Amniotic stem cell (primary cell): ENCODE measurements at regions not wholly inside any gene's neighbourhood (a gene's known extent, or its start where the extent isn't known, plus 50 kb on each side); places are given as distances from the start of the nearest gene placed in this dataset.

Experiments used
- DNase-seq: peaks from one replicate; lab custom pipeline; 2025; lab: John Stamatoyannopoulos, UW

DNA sequence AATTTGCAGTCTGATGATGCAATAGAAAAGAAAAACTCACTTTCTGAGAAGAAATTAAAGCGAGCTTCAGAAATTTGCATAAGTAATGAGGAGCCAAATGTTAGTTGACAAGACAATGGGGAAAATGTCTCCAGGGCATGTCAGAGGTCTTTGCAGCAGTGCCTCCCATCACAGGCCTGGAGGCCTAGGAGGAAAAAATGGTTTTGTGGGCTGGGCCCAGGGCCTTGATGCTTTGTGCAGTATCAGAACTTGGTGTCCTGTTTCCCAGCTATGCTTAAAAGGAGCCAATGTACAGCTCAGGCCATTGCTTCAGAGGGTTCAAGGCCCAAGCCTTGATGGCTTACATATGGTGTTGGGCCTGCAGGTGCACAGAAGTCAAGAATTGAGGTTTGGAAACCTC, 298.4 kb downstream of the SMARCA2 start:
- no peak for DNase-seq

DNA sequence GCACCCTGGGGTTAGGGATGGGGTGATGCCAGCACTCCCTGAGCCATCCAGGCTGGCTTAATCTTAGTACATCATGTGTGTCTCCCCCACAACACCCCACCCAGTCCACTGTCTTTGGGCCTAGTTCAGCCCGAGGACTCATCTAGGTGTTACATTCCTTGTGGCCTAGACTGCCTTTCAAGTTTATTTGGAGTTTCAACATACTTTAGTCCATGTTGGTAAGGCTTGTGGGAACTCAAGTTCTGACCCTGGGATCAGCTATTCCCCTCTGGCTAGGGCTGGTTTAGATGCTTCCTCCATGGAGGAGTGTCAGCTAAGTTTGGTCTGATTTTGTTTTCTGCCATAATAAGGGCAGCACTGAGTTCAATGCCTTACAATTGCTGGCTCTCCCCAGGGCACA, 302.4 kb downstream of the SMARCA2 start:
- DNase-seq, result no peak

GRCh38 chr9:2319421-2319820, 302.2 kb upstream of the VLDLR start:
- DNase-seq, result no peak

DNA sequence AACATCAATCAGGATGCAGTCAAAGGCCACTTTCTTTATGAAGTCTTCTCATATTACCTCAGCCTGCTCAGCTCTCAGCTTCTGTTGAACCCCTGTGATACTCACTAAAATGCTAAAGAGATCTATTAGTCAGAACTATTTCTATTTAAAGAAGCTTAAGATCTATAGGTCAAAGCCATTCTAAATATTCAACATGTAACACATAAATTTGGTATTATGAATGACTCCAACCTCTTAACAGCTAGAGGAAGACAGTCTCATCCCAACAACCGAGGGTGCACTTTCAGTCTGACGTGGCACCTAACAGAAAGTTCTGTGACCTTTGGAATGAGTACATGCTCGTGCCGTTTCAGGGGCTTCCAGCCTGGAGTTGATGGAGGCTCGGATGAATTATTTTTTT, 301.5 kb upstream of the VLDLR start:
- no peak for DNase-seq

DNA sequence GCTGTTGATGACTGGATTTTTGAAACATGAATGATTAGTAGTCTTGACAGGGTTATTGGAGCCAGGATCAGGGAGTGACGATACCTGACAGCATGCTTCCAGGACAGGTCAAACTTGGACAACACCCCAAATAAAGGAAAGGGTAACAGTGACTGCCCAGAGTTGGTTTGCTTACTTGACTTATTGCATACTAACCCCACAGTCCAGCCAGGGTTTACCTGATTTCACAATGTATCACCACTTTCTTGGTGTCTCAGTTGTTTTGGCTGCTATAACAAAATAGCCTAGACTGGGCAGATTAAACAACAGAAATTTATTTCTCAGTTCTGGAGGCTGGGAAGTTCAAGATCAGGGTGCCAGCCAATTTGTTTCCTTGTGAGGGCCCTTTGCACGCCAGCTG, 301.0 kb upstream of the VLDLR start:
- no peak for DNase-seq

DNA sequence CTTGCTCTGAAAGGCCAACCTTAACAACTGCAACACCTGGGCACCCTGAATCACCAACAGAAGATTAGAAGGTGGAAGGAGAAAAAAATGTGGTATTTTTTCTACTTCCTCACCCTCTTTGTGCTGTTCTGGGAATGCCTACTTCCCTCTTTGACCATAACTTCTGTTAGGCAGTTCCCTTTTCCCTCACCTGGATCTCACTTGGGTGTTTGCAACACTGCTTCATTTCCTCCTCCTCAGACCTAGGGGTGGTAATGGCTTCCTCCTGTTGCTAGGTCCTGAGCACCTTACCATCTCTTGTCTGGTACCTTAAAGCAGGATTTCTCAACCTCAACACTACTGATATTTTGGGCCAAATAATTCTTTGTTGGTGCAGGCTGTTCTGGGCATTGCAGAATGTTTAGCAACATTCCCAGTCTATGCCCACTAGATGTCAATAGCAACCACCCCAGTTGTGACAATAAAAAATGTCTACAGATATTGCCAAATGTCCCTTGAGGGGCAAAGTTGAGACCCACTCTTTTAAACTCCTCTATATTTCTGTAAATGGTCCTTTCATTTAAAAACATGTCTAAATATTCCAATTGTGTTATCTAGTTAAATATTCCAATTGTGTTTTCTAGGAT, 300.0 kb upstream of the VLDLR start:
- DNase-seq, result no peak

GRCh38 chr9:2324742-2325141, 296.8 kb upstream of the VLDLR start:
- no peak for DNase-seq

- no peak for DNase-seq
Observed at GRCh38 chr9:2332663-2333062, 288.9 kb upstream of the VLDLR start.

- DNase-seq, result no peak
Observed at GRCh38 chr9:2335260-2335659, 286.3 kb upstream of the VLDLR start.

GRCh38 chr9:2336055-2336454, 285.5 kb upstream of the VLDLR start:
- DNase-seq, result no peak

DNA sequence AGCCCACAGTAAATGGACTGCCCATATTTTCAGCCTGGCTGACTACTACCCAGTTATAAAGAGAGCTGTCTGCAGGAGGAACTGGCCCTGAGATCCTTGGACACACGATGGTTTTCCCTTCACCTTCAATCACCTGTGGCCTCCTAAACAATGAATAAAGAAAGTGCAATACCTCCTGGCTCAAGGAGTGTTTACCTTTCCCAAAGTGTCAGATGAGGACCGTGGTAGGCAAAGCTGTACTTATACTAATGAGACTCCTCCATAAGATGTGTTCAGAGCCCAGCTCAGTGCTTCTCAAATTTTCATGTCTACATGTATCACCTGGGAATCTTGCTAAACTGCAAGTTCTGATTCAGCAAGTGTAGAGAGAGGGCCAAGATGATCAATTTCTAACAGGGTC, 284.5 kb upstream of the VLDLR start:
- DNase-seq, result no peak

- DNase-seq, result no peak
Observed at GRCh38 chr9:2337627-2338026, 284.0 kb upstream of the VLDLR start.

DNA sequence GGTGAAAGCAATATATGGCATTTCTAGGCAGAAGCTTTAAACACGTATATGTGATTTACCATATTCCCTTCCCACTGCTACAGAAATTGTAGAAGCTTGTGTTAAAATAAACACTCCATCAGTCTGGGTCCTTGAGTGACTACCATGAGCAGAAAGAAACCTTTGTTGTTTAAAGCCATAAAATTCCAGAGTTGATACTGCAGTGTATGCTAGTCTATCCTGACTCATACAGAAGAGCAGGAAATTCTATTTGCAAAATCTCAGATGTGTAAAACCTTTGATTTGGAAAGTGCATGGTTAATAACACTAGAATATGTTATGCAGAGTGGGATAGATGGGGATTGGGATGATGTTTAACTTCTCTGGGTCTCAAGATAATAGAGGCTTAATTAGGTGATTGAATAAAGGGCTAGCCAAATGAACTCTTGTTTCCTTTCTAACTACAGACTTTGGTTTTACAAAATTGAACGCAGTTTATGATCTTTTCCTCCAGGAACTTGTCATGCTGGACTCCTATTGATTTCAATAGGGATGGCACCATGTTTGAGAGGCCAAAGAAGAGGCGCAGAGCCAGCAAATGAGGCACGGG, 282.7 kb upstream of the VLDLR start:
- DNase-seq, result no peak

DNA sequence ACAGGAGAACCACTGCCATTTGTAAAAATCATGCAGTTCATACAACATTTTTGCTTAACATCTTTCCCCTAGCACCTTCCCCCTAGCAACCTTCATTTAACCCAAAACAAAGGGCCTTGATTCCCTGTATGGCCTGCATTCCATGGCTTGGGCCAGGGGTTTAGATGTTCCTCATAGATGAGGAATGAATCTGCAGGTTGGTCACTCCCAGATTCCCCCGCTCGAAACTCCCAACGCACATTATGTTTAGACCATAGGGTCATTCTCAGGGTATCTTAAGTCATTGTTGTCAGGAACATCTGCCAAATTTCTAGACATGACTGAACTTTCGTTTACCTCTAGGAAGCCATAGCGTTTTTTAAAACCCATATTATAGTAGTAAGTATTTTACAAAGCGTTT, 282.2 kb upstream of the VLDLR start:
- no peak for DNase-seq

DNA sequence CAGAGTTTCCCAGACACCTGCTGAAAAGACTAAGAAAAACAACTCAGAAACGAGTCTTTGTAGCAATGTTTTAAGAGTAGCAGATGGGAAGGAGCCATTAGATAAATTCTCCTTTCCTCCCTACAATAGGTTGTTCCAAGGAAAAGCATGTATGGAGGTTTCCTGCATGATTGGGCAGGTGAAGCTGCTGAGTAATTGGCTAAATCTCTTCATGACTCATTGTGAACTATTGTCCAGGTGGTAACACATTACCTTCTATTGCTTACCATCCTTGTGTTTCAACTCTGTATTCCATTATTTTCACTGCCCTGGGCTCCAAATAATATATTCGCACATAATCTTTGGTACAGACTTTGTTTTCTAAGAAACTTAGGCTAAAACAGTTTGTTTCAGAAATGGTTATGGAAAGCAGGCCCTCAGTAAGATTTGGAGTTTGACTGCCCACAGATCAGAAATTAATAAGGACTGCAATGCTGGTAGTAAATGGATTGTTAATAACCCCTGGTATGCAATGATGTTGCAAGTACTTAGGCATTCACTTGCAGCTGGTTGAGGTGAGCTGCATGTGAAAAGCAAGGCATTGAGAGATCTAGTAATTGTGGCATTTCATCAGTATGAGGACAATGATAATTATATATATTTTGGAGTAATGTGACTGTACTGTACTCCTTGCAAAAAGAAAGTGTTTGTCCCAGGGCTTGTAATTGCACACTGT, 281.4 kb upstream of the VLDLR start:
- DNase-seq, result no peak

DNA sequence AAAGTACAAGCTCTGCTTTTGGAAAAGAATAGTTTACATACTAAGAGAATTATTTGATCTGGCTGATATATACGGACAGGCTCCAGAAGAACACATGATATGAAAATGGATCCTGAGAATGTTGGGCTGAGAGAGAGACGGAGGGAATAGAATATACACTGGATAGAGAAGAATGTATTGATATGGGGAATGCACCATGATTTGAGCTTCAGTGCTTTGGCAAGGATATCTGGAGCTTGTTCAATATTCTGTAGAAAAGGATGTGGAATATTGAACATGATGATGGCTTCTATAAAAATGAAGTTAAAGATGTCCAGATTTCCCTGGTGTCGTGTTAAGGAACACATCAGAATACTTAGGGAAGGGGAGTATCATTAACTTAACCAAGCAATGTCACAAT, 280.5 kb upstream of the VLDLR start:
- DNase-seq, result no peak

GRCh38 chr9:2341956-2342355, 279.6 kb upstream of the VLDLR start:
- no peak for DNase-seq

DNA sequence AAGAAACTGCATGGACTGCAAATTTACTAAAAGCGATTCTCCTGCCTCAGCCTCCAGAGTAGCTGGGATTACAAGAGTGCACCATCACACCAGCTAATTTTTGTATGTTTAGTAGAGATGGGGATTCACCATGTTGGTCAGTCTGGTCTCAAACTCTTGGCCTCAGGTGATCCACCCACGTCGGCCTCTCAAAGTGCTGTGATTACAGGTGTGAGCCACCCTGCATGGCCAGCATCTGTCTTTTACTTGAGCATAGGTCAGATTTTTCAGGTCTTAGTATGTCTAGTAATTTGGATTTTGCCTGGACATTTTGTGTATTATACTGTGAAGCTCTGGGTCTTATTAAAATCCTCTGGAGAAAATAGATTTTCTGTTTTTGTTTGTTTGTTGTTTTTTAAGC, 277.8 kb upstream of the VLDLR start:
- no peak for DNase-seq

GRCh38 chr9:2344436-2344835, 277.2 kb upstream of the VLDLR start:
- DNase-seq, result no peak

- no peak for DNase-seq
Observed at GRCh38 chr9:2345013-2345412, 276.6 kb upstream of the VLDLR start.

- DNase-seq, result no peak
Observed at GRCh38 chr9:2346277-2346913, 275.2 kb upstream of the VLDLR start.

GRCh38 chr9:2351324-2351723, 270.3 kb upstream of the VLDLR start:
- DNase-seq, result no peak

- DNase-seq, result no peak
Observed at GRCh38 chr9:2354216-2354615, 267.4 kb upstream of the VLDLR start.
